ENCODE measurements at regions not wholly inside any gene's neighbourhood (a gene's known extent, or its start where the extent isn't known, plus 50 kb on each side); places are given as distances from the start of the nearest gene placed in this dataset.

- H3K4me3 ChIP-seq (ENCODE audit: low read depth, low read length), result no peak overlapping the region
- H3K27ac ChIP-seq (ENCODE audit: low read depth, low read length), result no peak overlapping the region
- no peaks in the 10 kb centered on the region for H3K9me3 ChIP-seq (ENCODE audit: control insufficient read depth, insufficient read depth, low read length)
- no CpG with 5 or more reads among the region's 4 CpGs for WGBS (ENCODE audit: insufficient coverage)
- no peaks in the 10 kb centered on the region for H3K27me3 ChIP-seq (ENCODE audit: control insufficient read depth, insufficient read depth, low read length)
- H3K36me3 ChIP-seq (ENCODE audit: control insufficient read depth, insufficient read depth, low read length), result no peaks in the 10 kb centered on the region
- H3K4me1 ChIP-seq (ENCODE audit: control insufficient read depth, insufficient read depth, low read length), result no peaks in the 10 kb centered on the region
- DNase-seq (ENCODE audit: low read depth in 4 of 6, low spot score in 6 of 6), result no peak
Observed at GRCh38 chr21:18887922-18888602, 484.5 kb upstream of the TMPRSS15 start.

DNA sequence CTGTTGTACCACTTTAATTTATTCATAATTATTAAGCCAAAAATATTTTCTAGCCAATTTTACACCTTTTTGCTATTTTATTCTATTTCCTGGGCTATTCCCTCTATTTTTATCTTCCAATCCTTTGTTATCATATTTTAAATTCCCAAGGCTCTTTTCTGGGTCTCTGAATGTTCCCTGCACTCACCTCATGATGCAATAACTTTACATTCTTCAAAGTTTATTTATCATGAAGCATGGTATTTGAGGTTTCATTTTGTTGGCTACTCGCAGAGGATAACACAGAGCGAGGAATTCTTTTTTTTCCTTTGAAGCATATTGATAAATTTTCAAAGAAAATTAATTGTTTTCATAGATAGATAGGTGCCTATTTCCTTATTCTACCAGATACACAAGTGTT, 489.8 kb upstream of the TMPRSS15 start:
- H3K27ac ChIP-seq (ENCODE audit: low read depth, low read length), result no peak overlapping the region
- no peaks in the 10 kb centered on the region for H3K27me3 ChIP-seq (ENCODE audit: control insufficient read depth, insufficient read depth, low read length)
- H3K36me3 ChIP-seq (ENCODE audit: control insufficient read depth, insufficient read depth, low read length), result no peaks in the 10 kb centered on the region
- no peak overlapping the region for H3K4me3 ChIP-seq (ENCODE audit: low read depth, low read length)
- no peaks in the 10 kb centered on the region for H3K9me3 ChIP-seq (ENCODE audit: control insufficient read depth, insufficient read depth, low read length)
- no CpG with 5 or more reads among the region's 2 CpGs for WGBS (ENCODE audit: insufficient coverage)
- no peak for DNase-seq (ENCODE audit: low read depth in 4 of 6, low spot score in 6 of 6)
- no peaks in the 10 kb centered on the region for H3K4me1 ChIP-seq (ENCODE audit: control insufficient read depth, insufficient read depth, low read length)

- Histone ChIP-seq H3K9me3 (ENCODE audit: control insufficient read depth, insufficient read depth, low read length) (no peaks in the 10 kb centered on the region), H3K27me3 (ENCODE audit: control insufficient read depth, insufficient read depth, low read length) (no peaks in the 10 kb centered on the region), H3K4me3 (ENCODE audit: low read depth, low read length) (no peak overlapping the region), H3K36me3 (ENCODE audit: control insufficient read depth, insufficient read depth, low read length) (no peaks in the 10 kb centered on the region), H3K27ac (ENCODE audit: low read depth, low read length) (no peak overlapping the region), H3K4me1 (ENCODE audit: control insufficient read depth, insufficient read depth, low read length) (no peaks in the 10 kb centered on the region)
- peak in 1 of 6 donors; percentile 54 for DNase-seq (ENCODE audit: low read depth in 4 of 6, low spot score in 6 of 6)
- WGBS (ENCODE audit: insufficient coverage), result no CpG with 5 or more reads among the region's 1 CpG
Observed at GRCh38 chr21:18894387-18894786, 490.8 kb upstream of the TMPRSS15 start.

DNA sequence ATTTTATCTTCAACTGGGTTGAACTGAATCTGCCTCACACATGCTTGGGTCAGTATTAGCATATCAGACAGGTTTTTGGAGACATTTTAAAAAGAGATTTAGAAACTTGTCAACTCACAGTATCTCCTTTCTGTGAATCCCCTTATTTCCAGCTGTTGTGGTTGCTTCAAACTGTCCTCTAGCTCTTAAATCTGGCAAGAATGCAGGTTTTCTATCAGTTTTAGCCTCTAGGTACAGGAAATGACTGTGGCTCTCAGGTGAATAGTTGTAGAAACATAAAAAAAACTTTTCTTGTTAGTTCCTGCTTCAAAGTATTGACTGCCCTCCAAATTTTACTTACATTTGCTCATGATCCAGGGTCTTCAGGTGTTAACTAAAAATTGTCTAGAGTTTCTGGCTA, 495.7 kb upstream of the TMPRSS15 start:
- no peaks in the 10 kb centered on the region for H3K4me1 ChIP-seq (ENCODE audit: control insufficient read depth, insufficient read depth, low read length)
- H3K9me3 ChIP-seq (ENCODE audit: control insufficient read depth, insufficient read depth, low read length), result no peaks in the 10 kb centered on the region
- DNase-seq (ENCODE audit: low read depth in 4 of 6, low spot score in 6 of 6), result no peak
- no peak overlapping the region for H3K4me3 ChIP-seq (ENCODE audit: low read depth, low read length)
- no peaks in the 10 kb centered on the region for H3K36me3 ChIP-seq (ENCODE audit: control insufficient read depth, insufficient read depth, low read length)
- H3K27ac ChIP-seq (ENCODE audit: low read depth, low read length), result no peak overlapping the region
- no peaks in the 10 kb centered on the region for H3K27me3 ChIP-seq (ENCODE audit: control insufficient read depth, insufficient read depth, low read length)

- Histone ChIP-seq H3K4me1 (ENCODE audit: control insufficient read depth, insufficient read depth, low read length) (no peaks in the 10 kb centered on the region), H3K36me3 (ENCODE audit: control insufficient read depth, insufficient read depth, low read length) (no peaks in the 10 kb centered on the region), H3K4me3 (ENCODE audit: low read depth, low read length) (no peak overlapping the region), H3K27me3 (ENCODE audit: control insufficient read depth, insufficient read depth, low read length) (no peaks in the 10 kb centered on the region), H3K27ac (ENCODE audit: low read depth, low read length) (no peak overlapping the region), H3K9me3 (ENCODE audit: control insufficient read depth, insufficient read depth, low read length) (no peaks in the 10 kb centered on the region)
- no peak for DNase-seq (ENCODE audit: low read depth in 4 of 6, low spot score in 6 of 6)
- no CpG with 5 or more reads among the region's 3 CpGs for WGBS (ENCODE audit: insufficient coverage)
Observed at GRCh38 chr21:18902660-18903059, 499.1 kb upstream of the TMPRSS15 start.

GRCh38 chr21:18907076-18907475, 503.5 kb upstream of the TMPRSS15 start:
- Histone ChIP-seq H3K4me1 (ENCODE audit: control insufficient read depth, insufficient read depth, low read length) (no peaks in the 10 kb centered on the region), H3K27me3 (ENCODE audit: control insufficient read depth, insufficient read depth, low read length) (no peaks in the 10 kb centered on the region), H3K4me3 (ENCODE audit: low read depth, low read length) (no peak overlapping the region), H3K27ac (ENCODE audit: low read depth, low read length) (no peak overlapping the region), H3K9me3 (ENCODE audit: control insufficient read depth, insufficient read depth, low read length) (no peaks in the 10 kb centered on the region), H3K36me3 (ENCODE audit: control insufficient read depth, insufficient read depth, low read length) (no peaks in the 10 kb centered on the region)
- DNase-seq (ENCODE audit: low read depth in 4 of 6, low spot score in 6 of 6), result peak in 1 of 6 donors; percentile 2
- no CpG with 5 or more reads among the region's 2 CpGs for WGBS (ENCODE audit: insufficient coverage)

- H3K4me1 ChIP-seq (ENCODE audit: control insufficient read depth, insufficient read depth, low read length), result no peaks in the 10 kb centered on the region
- no peak for DNase-seq (ENCODE audit: low read depth in 4 of 6, low spot score in 6 of 6)
- H3K9me3 ChIP-seq (ENCODE audit: control insufficient read depth, insufficient read depth, low read length), result no peaks in the 10 kb centered on the region
- no peaks in the 10 kb centered on the region for H3K27me3 ChIP-seq (ENCODE audit: control insufficient read depth, insufficient read depth, low read length)
- 100% methylated on average over 1 of the region's 4 CpGs for WGBS (ENCODE audit: insufficient coverage)
- no peak overlapping the region for H3K4me3 ChIP-seq (ENCODE audit: low read depth, low read length)
- no peak overlapping the region for H3K27ac ChIP-seq (ENCODE audit: low read depth, low read length)
- no peaks in the 10 kb centered on the region for H3K36me3 ChIP-seq (ENCODE audit: control insufficient read depth, insufficient read depth, low read length)
Observed at GRCh38 chr21:18908641-18909040, 505.1 kb upstream of the TMPRSS15 start.

GRCh38 chr21:18913914-18914313, 510.3 kb upstream of the TMPRSS15 start:
- no peak for DNase-seq (ENCODE audit: low read depth in 4 of 6, low spot score in 6 of 6)
- Histone ChIP-seq H3K36me3 (ENCODE audit: control insufficient read depth, insufficient read depth, low read length) (no peaks in the 10 kb centered on the region), H3K27me3 (ENCODE audit: control insufficient read depth, insufficient read depth, low read length) (no peaks in the 10 kb centered on the region), H3K27ac (ENCODE audit: low read depth, low read length) (no peak overlapping the region), H3K4me1 (ENCODE audit: control insufficient read depth, insufficient read depth, low read length) (no peaks in the 10 kb centered on the region), H3K9me3 (ENCODE audit: control insufficient read depth, insufficient read depth, low read length) (no peaks in the 10 kb centered on the region), H3K4me3 (ENCODE audit: low read depth, low read length) (no peak overlapping the region)
- 100% methylated on average over 2 of the region's 4 CpGs for WGBS (ENCODE audit: insufficient coverage)

DNA sequence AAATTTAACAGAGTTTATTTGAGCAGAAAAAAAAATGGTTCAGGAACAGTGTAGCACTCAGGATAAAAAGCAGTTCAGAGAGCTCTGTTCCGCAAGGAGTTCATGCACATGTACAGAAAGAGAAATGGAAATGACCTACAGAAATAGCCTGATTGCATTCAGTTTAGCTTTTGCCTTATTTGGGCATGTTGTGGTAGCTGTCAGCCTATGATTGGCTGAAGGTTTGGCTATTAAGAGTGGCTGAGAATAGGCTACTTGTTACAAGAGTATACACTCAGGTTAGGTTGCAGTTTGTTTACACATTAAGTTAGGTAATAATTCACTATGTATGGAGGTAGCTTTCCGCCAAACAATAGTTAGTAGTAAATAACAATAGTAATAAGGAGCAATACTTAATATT, 511.0 kb upstream of the TMPRSS15 start:
- Histone ChIP-seq H3K27ac (ENCODE audit: low read depth, low read length) (no peak overlapping the region), H3K9me3 (ENCODE audit: control insufficient read depth, insufficient read depth, low read length) (no peaks in the 10 kb centered on the region), H3K27me3 (ENCODE audit: control insufficient read depth, insufficient read depth, low read length) (no peaks in the 10 kb centered on the region), H3K36me3 (ENCODE audit: control insufficient read depth, insufficient read depth, low read length) (no peaks in the 10 kb centered on the region), H3K4me1 (ENCODE audit: control insufficient read depth, insufficient read depth, low read length) (no peaks in the 10 kb centered on the region), H3K4me3 (ENCODE audit: low read depth, low read length) (no peak overlapping the region)
- no peak for DNase-seq (ENCODE audit: low read depth in 4 of 6, low spot score in 6 of 6)
- 80% methylated on average over 1 of the region's 2 CpGs for WGBS (ENCODE audit: insufficient coverage)

GRCh38 chr21:18917622-18918021, 514.0 kb upstream of the TMPRSS15 start:
- Histone ChIP-seq H3K36me3 (ENCODE audit: control insufficient read depth, insufficient read depth, low read length) (no peaks in the 10 kb centered on the region), H3K9me3 (ENCODE audit: control insufficient read depth, insufficient read depth, low read length) (no peaks in the 10 kb centered on the region), H3K4me1 (ENCODE audit: control insufficient read depth, insufficient read depth, low read length) (no peaks in the 10 kb centered on the region), H3K27me3 (ENCODE audit: control insufficient read depth, insufficient read depth, low read length) (no peaks in the 10 kb centered on the region), H3K27ac (ENCODE audit: low read depth, low read length) (no peak overlapping the region), H3K4me3 (ENCODE audit: low read depth, low read length) (no peak overlapping the region)
- DNase-seq (ENCODE audit: low read depth in 4 of 6, low spot score in 6 of 6), result peak in 1 of 6 donors; percentile 9
- WGBS (ENCODE audit: insufficient coverage), result 94% methylated on average over 4 of the region's 6 CpGs

Measured in spinal cord (tissue), 9 donors.